ENCODE measurements at regions not wholly inside any gene's neighbourhood (a gene's known extent, or its start where the extent isn't known, plus 50 kb on each side); places are given as distances from the start of the nearest gene placed in this dataset.

- Histone ChIP-seq H3K9ac (ENCODE audit: insufficient read depth in 1 of 2, low read depth in 2 of 2, low read length in 2 of 2) (no peak overlapping the region), H3K27me3 (ENCODE audit: control insufficient read depth in 2 of 2, insufficient read depth in 2 of 2, low read length in 2 of 2) (no peaks in the 10 kb centered on the region), H3K27ac (ENCODE audit: extremely low read depth, low read depth, low read length) (no peak overlapping the region), H3K4me1 (replicated peaks in 1 of 2; ENCODE audit: control insufficient read depth in 2 of 2, insufficient read depth in 2 of 2, low read length in 2 of 2) (no peaks in the 10 kb centered on the region), H3K4me2 (ENCODE audit: insufficient read depth, low read length) (no peak overlapping the region), H3K9me1 (ENCODE audit: control insufficient read depth, insufficient read depth, low read length) (no peaks in the 10 kb centered on the region), H3K36me3 (ENCODE audit: control insufficient read depth, insufficient read depth, low read length) (no peaks in the 10 kb centered on the region), H3K79me2 (ENCODE audit: control insufficient read depth, insufficient read depth, low read length) (no peaks in the 10 kb centered on the region), H2AFZ (ENCODE audit: low read depth, low read length) (no peak overlapping the region), H4K20me1 (replicated peaks; ENCODE audit: control insufficient read depth, insufficient read depth, low read length) (no peaks in the 10 kb centered on the region), H3K4me3 (no peak overlapping the region), H3K9me3 (replicated peaks; ENCODE audit: control insufficient read depth, insufficient read depth, low read depth, low read length) (no peaks in the 10 kb centered on the region)
- BruUV-seq (replicated peaks): no TSS peak
- ChIA-PET CTCF (ENCODE audit: low intra/inter-chr PET ratio) (no interaction called here), POLR2A (no interaction called here)
- in situ Hi-C loops (cut with MboI) (no loop called here), intact Hi-C loops (cut with micrococcal nuclease) (no loop called here)
- no peak for FAIRE-seq
- TF ChIP-seq POLR2G (IDR thresholded peaks at IDR 0.05; ENCODE audit: low read depth, low read length): no peak
- TF ChIP-seq TAF9B (IDR thresholded peaks at IDR 0.05; ENCODE audit: partially characterized antibody): no peak
- no peak for TF ChIP-seq ZNF24 (IDR thresholded peaks at IDR 0.05)
- no peak for TF ChIP-seq CHD2 (IDR thresholded peaks at IDR 0.05; ENCODE audit: low read depth, low read length)
- no peak for TF ChIP-seq ESRRA (IDR thresholded peaks at IDR 0.05; ENCODE audit: borderline replicate concordance, low read depth)
- no peak for TF ChIP-seq ARID3A (IDR thresholded peaks at IDR 0.05; ENCODE audit: borderline replicate concordance, low read depth, low read length)
- TF ChIP-seq HES1 (IDR thresholded peaks at IDR 0.05; ENCODE audit: low read depth): no peak
- TF ChIP-seq RBBP5 (IDR thresholded peaks at IDR 0.05; ENCODE audit: borderline replicate concordance, insufficient read depth, low read length, poor library complexity, severe bottlenecking): no peak
- 0% methylated on average over 1 of the region's 1 CpG for WGBS (ENCODE audit: insufficient coverage, low coverage, missing lambda C conversion rate)
- ATAC-seq: no peak
- no peak for DNase-seq (ENCODE audit: extremely low read depth in 1 of 4, low spot score in 3 of 4)
Observed at GRCh38 chr5:114649878-114650277, 288.0 kb downstream of the KCNN2 start.

All from K562 (cell line).